ENCODE measurements at regions not wholly inside any gene's neighbourhood (a gene's known extent, or its start where the extent isn't known, plus 50 kb on each side); places are given as distances from the start of the nearest gene placed in this dataset.

- TF ChIP-seq, protein P1, sequence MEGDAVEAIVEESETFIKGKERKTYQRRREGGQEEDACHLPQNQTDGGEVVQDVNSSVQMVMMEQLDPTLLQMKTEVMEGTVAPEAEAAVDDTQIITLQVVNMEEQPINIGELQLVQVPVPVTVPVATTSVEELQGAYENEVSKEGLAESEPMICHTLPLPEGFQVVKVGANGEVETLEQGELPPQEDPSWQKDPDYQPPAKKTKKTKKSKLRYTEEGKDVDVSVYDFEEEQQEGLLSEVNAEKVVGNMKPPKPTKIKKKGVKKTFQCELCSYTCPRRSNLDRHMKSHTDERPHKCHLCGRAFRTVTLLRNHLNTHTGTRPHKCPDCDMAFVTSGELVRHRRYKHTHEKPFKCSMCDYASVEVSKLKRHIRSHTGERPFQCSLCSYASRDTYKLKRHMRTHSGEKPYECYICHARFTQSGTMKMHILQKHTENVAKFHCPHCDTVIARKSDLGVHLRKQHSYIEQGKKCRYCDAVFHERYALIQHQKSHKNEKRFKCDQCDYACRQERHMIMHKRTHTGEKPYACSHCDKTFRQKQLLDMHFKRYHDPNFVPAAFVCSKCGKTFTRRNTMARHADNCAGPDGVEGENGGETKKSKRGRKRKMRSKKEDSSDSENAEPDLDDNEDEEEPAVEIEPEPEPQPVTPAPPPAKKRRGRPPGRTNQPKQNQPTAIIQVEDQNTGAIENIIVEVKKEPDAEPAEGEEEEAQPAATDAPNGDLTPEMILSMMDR (IDR thresholded peaks at IDR 0.05; ENCODE audit: poor library complexity, severe bottlenecking) = no peak
- TF ChIP-seq SMC3 (conservative IDR thresholded peaks at IDR 0.05; ENCODE audit: poor library complexity) = no peak
- TF ChIP-seq, protein P2, sequence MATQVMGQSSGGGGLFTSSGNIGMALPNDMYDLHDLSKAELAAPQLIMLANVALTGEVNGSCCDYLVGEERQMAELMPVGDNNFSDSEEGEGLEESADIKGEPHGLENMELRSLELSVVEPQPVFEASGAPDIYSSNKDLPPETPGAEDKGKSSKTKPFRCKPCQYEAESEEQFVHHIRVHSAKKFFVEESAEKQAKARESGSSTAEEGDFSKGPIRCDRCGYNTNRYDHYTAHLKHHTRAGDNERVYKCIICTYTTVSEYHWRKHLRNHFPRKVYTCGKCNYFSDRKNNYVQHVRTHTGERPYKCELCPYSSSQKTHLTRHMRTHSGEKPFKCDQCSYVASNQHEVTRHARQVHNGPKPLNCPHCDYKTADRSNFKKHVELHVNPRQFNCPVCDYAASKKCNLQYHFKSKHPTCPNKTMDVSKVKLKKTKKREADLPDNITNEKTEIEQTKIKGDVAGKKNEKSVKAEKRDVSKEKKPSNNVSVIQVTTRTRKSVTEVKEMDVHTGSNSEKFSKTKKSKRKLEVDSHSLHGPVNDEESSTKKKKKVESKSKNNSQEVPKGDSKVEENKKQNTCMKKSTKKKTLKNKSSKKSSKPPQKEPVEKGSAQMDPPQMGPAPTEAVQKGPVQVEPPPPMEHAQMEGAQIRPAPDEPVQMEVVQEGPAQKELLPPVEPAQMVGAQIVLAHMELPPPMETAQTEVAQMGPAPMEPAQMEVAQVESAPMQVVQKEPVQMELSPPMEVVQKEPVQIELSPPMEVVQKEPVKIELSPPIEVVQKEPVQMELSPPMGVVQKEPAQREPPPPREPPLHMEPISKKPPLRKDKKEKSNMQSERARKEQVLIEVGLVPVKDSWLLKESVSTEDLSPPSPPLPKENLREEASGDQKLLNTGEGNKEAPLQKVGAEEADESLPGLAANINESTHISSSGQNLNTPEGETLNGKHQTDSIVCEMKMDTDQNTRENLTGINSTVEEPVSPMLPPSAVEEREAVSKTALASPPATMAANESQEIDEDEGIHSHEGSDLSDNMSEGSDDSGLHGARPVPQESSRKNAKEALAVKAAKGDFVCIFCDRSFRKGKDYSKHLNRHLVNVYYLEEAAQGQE (IDR thresholded peaks at IDR 0.05; ENCODE audit: borderline replicate concordance) = no peak
- no peak for TF ChIP-seq EZH2 (IDR thresholded peaks at IDR 0.05; ENCODE audit: borderline replicate concordance, insufficient read depth, low read length, poor library complexity, severe bottlenecking)
- TF ChIP-seq POLR2AphosphoS5 (IDR thresholded peaks at IDR 0.05) = no peak
- no peak for TF ChIP-seq TAF1 (IDR thresholded peaks at IDR 0.05; ENCODE audit: low read depth)
- TF ChIP-seq MXI1 (conservative IDR thresholded peaks at IDR 0.05; ENCODE audit: poor library complexity, severe bottlenecking) = no peak
These were observed 251.8 kb upstream of the IRF2BP2 start for GRCh38 chr1:234861761-234862160.

Data from neural cell (in vitro differentiated cells).